ENCODE measurements at regions not wholly inside any gene's neighbourhood (a gene's known extent, or its start where the extent isn't known, plus 50 kb on each side); places are given as distances from the start of the nearest gene placed in this dataset.

- DNase-seq (ENCODE audit: low read depth, low spot score) = no peak
- H3K4me1 ChIP-seq (ENCODE audit: insufficient read depth, insufficient read length) = peaks cover 2% of the 10 kb centered on the region
- H3K36me3 ChIP-seq (ENCODE audit: insufficient read depth, insufficient read length, low read length) = no peaks in the 10 kb centered on the region
- H3K4me3 ChIP-seq (ENCODE audit: insufficient read length, low read depth) = no peak overlapping the region
- H3K9ac ChIP-seq (ENCODE audit: insufficient read length, low read depth) = no peak overlapping the region
- TF ChIP-seq SUZ12 (IDR thresholded peaks at IDR 0.05; ENCODE audit: extremely low read depth, insufficient read depth, insufficient read length) (no peak), YY1 (IDR thresholded peaks at IDR 0.05; ENCODE audit: insufficient read depth, insufficient read length) (no peak), ZNF274 (IDR thresholded peaks at IDR 0.05; ENCODE audit: low read depth, low read length) (no peak)
- no peaks in the 10 kb centered on the region for H3K9me3 ChIP-seq (ENCODE audit: insufficient read depth, low read length)
- no peaks in the 10 kb centered on the region for H3K27me3 ChIP-seq (ENCODE audit: insufficient read depth, insufficient read length)
Measured at GRCh38 chr3:113148284-113148683, 63.1 kb upstream of the BOC start.

GRCh38 chr3:113150250-113150649 lies 61.1 kb upstream of the BOC start:
- TF ChIP-seq YY1 (IDR thresholded peaks at IDR 0.05; ENCODE audit: insufficient read depth, insufficient read length) = no peak
- TF ChIP-seq SUZ12 (IDR thresholded peaks at IDR 0.05; ENCODE audit: extremely low read depth, insufficient read depth, insufficient read length) = no peak
- TF ChIP-seq ZNF274 (IDR thresholded peaks at IDR 0.05; ENCODE audit: low read depth, low read length) = no peak
- DNase-seq (ENCODE audit: low read depth, low spot score) = no peak
- no peak overlapping the region for H3K4me3 ChIP-seq (ENCODE audit: insufficient read length, low read depth)
- no peaks in the 10 kb centered on the region for H3K27me3 ChIP-seq (ENCODE audit: insufficient read depth, insufficient read length)
- peaks cover 2% of the 10 kb centered on the region for H3K4me1 ChIP-seq (ENCODE audit: insufficient read depth, insufficient read length)
- H3K9ac ChIP-seq (ENCODE audit: insufficient read length, low read depth) = no peak overlapping the region
- no peaks in the 10 kb centered on the region for H3K9me3 ChIP-seq (ENCODE audit: insufficient read depth, low read length)
- H3K36me3 ChIP-seq (ENCODE audit: insufficient read depth, insufficient read length, low read length) = no peaks in the 10 kb centered on the region

GRCh38 chr3:113151461-113152031 lies 59.8 kb upstream of the BOC start:
- H3K9me3 ChIP-seq (ENCODE audit: insufficient read depth, low read length) = no peaks in the 10 kb centered on the region
- no peak for DNase-seq (ENCODE audit: low read depth, low spot score)
- peaks cover 2% of the 10 kb centered on the region for H3K4me1 ChIP-seq (ENCODE audit: insufficient read depth, insufficient read length)
- TF ChIP-seq ZNF274 (IDR thresholded peaks at IDR 0.05; ENCODE audit: low read depth, low read length) = no peak
- TF ChIP-seq YY1 (IDR thresholded peaks at IDR 0.05; ENCODE audit: insufficient read depth, insufficient read length) = no peak
- TF ChIP-seq SUZ12 (IDR thresholded peaks at IDR 0.05; ENCODE audit: extremely low read depth, insufficient read depth, insufficient read length) = no peak
- H3K4me3 ChIP-seq (ENCODE audit: insufficient read length, low read depth) = no peak overlapping the region
- H3K27me3 ChIP-seq (ENCODE audit: insufficient read depth, insufficient read length) = no peaks in the 10 kb centered on the region
- peak overlapping the region; percentile 26 for H3K9ac ChIP-seq (ENCODE audit: insufficient read length, low read depth)
- no peaks in the 10 kb centered on the region for H3K36me3 ChIP-seq (ENCODE audit: insufficient read depth, insufficient read length, low read length)

- DNase-seq (ENCODE audit: low read depth, low spot score) = no peak
- TF ChIP-seq YY1 (IDR thresholded peaks at IDR 0.05; ENCODE audit: insufficient read depth, insufficient read length) = no peak
- no peak for TF ChIP-seq ZNF274 (IDR thresholded peaks at IDR 0.05; ENCODE audit: low read depth, low read length)
- TF ChIP-seq SUZ12 (IDR thresholded peaks at IDR 0.05; ENCODE audit: extremely low read depth, insufficient read depth, insufficient read length) = no peak
- Histone ChIP-seq H3K9me3 (ENCODE audit: insufficient read depth, low read length) (no peaks in the 10 kb centered on the region), H3K4me3 (ENCODE audit: insufficient read length, low read depth) (no peak overlapping the region), H3K9ac (ENCODE audit: insufficient read length, low read depth) (no peak overlapping the region), H3K36me3 (ENCODE audit: insufficient read depth, insufficient read length, low read length) (no peaks in the 10 kb centered on the region), H3K4me1 (ENCODE audit: insufficient read depth, insufficient read length) (no peaks in the 10 kb centered on the region), H3K27me3 (ENCODE audit: insufficient read depth, insufficient read length) (no peaks in the 10 kb centered on the region)
Measured at GRCh38 chr3:113152849-113153248, 58.5 kb upstream of the BOC start.

GRCh38 chr3:113153499-113154107 lies 57.8 kb upstream of the BOC start:
- Histone ChIP-seq H3K9ac (ENCODE audit: insufficient read length, low read depth) (no peak overlapping the region), H3K4me1 (ENCODE audit: insufficient read depth, insufficient read length) (no peaks in the 10 kb centered on the region), H3K4me3 (ENCODE audit: insufficient read length, low read depth) (no peak overlapping the region), H3K9me3 (ENCODE audit: insufficient read depth, low read length) (peaks cover 7% of the 10 kb centered on the region), H3K36me3 (ENCODE audit: insufficient read depth, insufficient read length, low read length) (no peaks in the 10 kb centered on the region), H3K27me3 (ENCODE audit: insufficient read depth, insufficient read length) (no peaks in the 10 kb centered on the region)
- no peak for DNase-seq (ENCODE audit: low read depth, low spot score)
- TF ChIP-seq YY1 (IDR thresholded peaks at IDR 0.05; ENCODE audit: insufficient read depth, insufficient read length) = no peak
- TF ChIP-seq ZNF274 (IDR thresholded peaks at IDR 0.05; ENCODE audit: low read depth, low read length) = no peak
- TF ChIP-seq SUZ12 (IDR thresholded peaks at IDR 0.05; ENCODE audit: extremely low read depth, insufficient read depth, insufficient read length) = no peak

GRCh38 chr3:113156816-113157333 lies 54.5 kb upstream of the BOC start:
- TF ChIP-seq SUZ12 (IDR thresholded peaks at IDR 0.05; ENCODE audit: extremely low read depth, insufficient read depth, insufficient read length) (no peak), ZNF274 (IDR thresholded peaks at IDR 0.05; ENCODE audit: low read depth, low read length) (no peak), YY1 (IDR thresholded peaks at IDR 0.05; ENCODE audit: insufficient read depth, insufficient read length) (no peak)
- H3K4me1 ChIP-seq (ENCODE audit: insufficient read depth, insufficient read length) = no peaks in the 10 kb centered on the region
- no peaks in the 10 kb centered on the region for H3K36me3 ChIP-seq (ENCODE audit: insufficient read depth, insufficient read length, low read length)
- no peak for DNase-seq (ENCODE audit: low read depth, low spot score)
- peaks cover 7% of the 10 kb centered on the region for H3K9me3 ChIP-seq (ENCODE audit: insufficient read depth, low read length)
- no peak overlapping the region for H3K9ac ChIP-seq (ENCODE audit: insufficient read length, low read depth)
- no peaks in the 10 kb centered on the region for H3K27me3 ChIP-seq (ENCODE audit: insufficient read depth, insufficient read length)
- no peak overlapping the region for H3K4me3 ChIP-seq (ENCODE audit: insufficient read length, low read depth)

- Histone ChIP-seq H3K27me3 (ENCODE audit: insufficient read depth, insufficient read length) (no peaks in the 10 kb centered on the region), H3K4me3 (ENCODE audit: insufficient read length, low read depth) (no peak overlapping the region), H3K9ac (ENCODE audit: insufficient read length, low read depth) (no peak overlapping the region), H3K36me3 (ENCODE audit: insufficient read depth, insufficient read length, low read length) (no peaks in the 10 kb centered on the region), H3K9me3 (ENCODE audit: insufficient read depth, low read length) (peaks cover 7% of the 10 kb centered on the region), H3K4me1 (ENCODE audit: insufficient read depth, insufficient read length) (no peaks in the 10 kb centered on the region)
- no peak for DNase-seq (ENCODE audit: low read depth, low spot score)
- no peak for TF ChIP-seq ZNF274 (IDR thresholded peaks at IDR 0.05; ENCODE audit: low read depth, low read length)
- no peak for TF ChIP-seq SUZ12 (IDR thresholded peaks at IDR 0.05; ENCODE audit: extremely low read depth, insufficient read depth, insufficient read length)
- no peak for TF ChIP-seq YY1 (IDR thresholded peaks at IDR 0.05; ENCODE audit: insufficient read depth, insufficient read length)
Measured at GRCh38 chr3:113157408-113158030, 53.8 kb upstream of the BOC start.

Data from NT2/D1 (cell line).